Activated naive CD8-positive, alpha-beta T cell treated with anti-CD3 and anti-CD28 coated beads, Interleukin-2, amount 50 U/mL, for 24 hours (primary cell): ENCODE measurements at regions not wholly inside any gene's neighbourhood (a gene's known extent, or its start where the extent isn't known, plus 50 kb on each side); places are given as distances from the start of the nearest gene placed in this dataset.

Experiments
- ATAC-seq: fragments of 150-1000 bp; cut with Tn5 transposase; one replicate; pipeline ENCODE4 v1.10.0; 2021
- DNase-seq: peaks from one replicate; pipeline ENCODE4 v3.0.0; 2021
- H3K27ac Mint-ChIP-seq: one replicate; pipeline ENCODE4 v1.8.0; 2021; ENCODE audit warnings: mild to moderate bottlenecking, mixed read lengths
- H3K27me3 Mint-ChIP-seq: one replicate; pipeline ENCODE4 v1.8.0; 2021; ENCODE audit warnings: mixed read lengths
- H3K36me3 Mint-ChIP-seq: one replicate; pipeline ENCODE4 v1.8.0; 2021; ENCODE audit warnings: low read depth, mixed read lengths
- H3K4me1 Mint-ChIP-seq: one replicate; pipeline ENCODE4 v1.8.0; 2021; ENCODE audit warnings: mixed read lengths
- H3K4me3 Mint-ChIP-seq: one replicate; pipeline ENCODE4 v1.8.0; 2021; ENCODE audit warnings: mild to moderate bottlenecking, moderate library complexity, mixed read lengths
- H3K9me3 Mint-ChIP-seq: one replicate; pipeline ENCODE4 v1.8.0; 2021; ENCODE audit warnings: mixed read lengths

GRCh38 chr20:10922941-10923340 lies 249.1 kb upstream of the JAG1 start:
- DNase-seq: no peak
- no peak for ATAC-seq
- no peaks in the 10 kb centered on the region for H3K36me3 Mint-ChIP-seq
- H3K27ac Mint-ChIP-seq: no peak overlapping the region
- no peak overlapping the region for H3K4me3 Mint-ChIP-seq
- no peaks in the 10 kb centered on the region for H3K9me3 Mint-ChIP-seq
- no peaks in the 10 kb centered on the region for H3K27me3 Mint-ChIP-seq
- no peaks in the 10 kb centered on the region for H3K4me1 Mint-ChIP-seq

GRCh38 chr20:10924644-10925201 lies 250.9 kb upstream of the JAG1 start:
- Mint-ChIP-seq H3K9me3 (no peaks in the 10 kb centered on the region), H3K4me3 (no peak overlapping the region), H3K4me1 (no peaks in the 10 kb centered on the region), H3K36me3 (no peaks in the 10 kb centered on the region), H3K27ac (no peak overlapping the region), H3K27me3 (no peaks in the 10 kb centered on the region)
- DNase-seq (no peak), ATAC-seq (no peak)

- Mint-ChIP-seq H3K4me1 (no peaks in the 10 kb centered on the region), H3K36me3 (no peaks in the 10 kb centered on the region), H3K9me3 (no peaks in the 10 kb centered on the region), H3K27me3 (no peaks in the 10 kb centered on the region), H3K4me3 (no peak overlapping the region), H3K27ac (no peak overlapping the region)
- ATAC-seq (no peak), DNase-seq (no peak)
These were observed 252.0 kb upstream of the JAG1 start for GRCh38 chr20:10925767-10926166.

- no peak for ATAC-seq
- H3K36me3 Mint-ChIP-seq: no peaks in the 10 kb centered on the region
- H3K4me1 Mint-ChIP-seq: no peaks in the 10 kb centered on the region
- DNase-seq: no peak
- H3K27ac Mint-ChIP-seq: no peak overlapping the region
- no peak overlapping the region for H3K4me3 Mint-ChIP-seq
- H3K9me3 Mint-ChIP-seq: no peaks in the 10 kb centered on the region
- H3K27me3 Mint-ChIP-seq: no peaks in the 10 kb centered on the region
These were observed 253.3 kb upstream of the JAG1 start for GRCh38 chr20:10927011-10927583.

GRCh38 chr20:10927936-10928840 lies 254.4 kb upstream of the JAG1 start:
- Mint-ChIP-seq H3K4me1 (no peaks in the 10 kb centered on the region), H3K27ac (no peak overlapping the region), H3K36me3 (no peaks in the 10 kb centered on the region), H3K27me3 (no peaks in the 10 kb centered on the region), H3K9me3 (no peaks in the 10 kb centered on the region), H3K4me3 (no peak overlapping the region)
- DNase-seq: no peak
- no peak for ATAC-seq

- Mint-ChIP-seq H3K4me3 (no peak overlapping the region), H3K27me3 (no peaks in the 10 kb centered on the region), H3K36me3 (no peaks in the 10 kb centered on the region), H3K9me3 (no peaks in the 10 kb centered on the region), H3K27ac (no peak overlapping the region), H3K4me1 (no peaks in the 10 kb centered on the region)
- ATAC-seq (no peak), DNase-seq (no peak)
These were observed 255.1 kb upstream of the JAG1 start for GRCh38 chr20:10928841-10929421.

GRCh38 chr20:10935658-10936402 lies 262.0 kb upstream of the JAG1 start:
- no peaks in the 10 kb centered on the region for H3K4me1 Mint-ChIP-seq
- ATAC-seq: no peak
- H3K27me3 Mint-ChIP-seq: no peaks in the 10 kb centered on the region
- H3K27ac Mint-ChIP-seq: no peak overlapping the region
- H3K4me3 Mint-ChIP-seq: no peak overlapping the region
- H3K36me3 Mint-ChIP-seq: no peaks in the 10 kb centered on the region
- no peak for DNase-seq
- peaks cover 5% of the 10 kb centered on the region for H3K9me3 Mint-ChIP-seq

GRCh38 chr20:10936786-10937185 lies 263.0 kb upstream of the JAG1 start:
- Mint-ChIP-seq H3K27me3 (no peaks in the 10 kb centered on the region), H3K4me1 (no peaks in the 10 kb centered on the region), H3K9me3 (peaks cover 5% of the 10 kb centered on the region), H3K4me3 (no peak overlapping the region), H3K27ac (no peak overlapping the region), H3K36me3 (no peaks in the 10 kb centered on the region)
- ATAC-seq (no peak), DNase-seq (no peak)

GRCh38 chr20:10939331-10939941 lies 265.6 kb upstream of the JAG1 start:
- no peak overlapping the region for H3K27ac Mint-ChIP-seq
- H3K9me3 Mint-ChIP-seq: peaks cover 5% of the 10 kb centered on the region

GRCh38 chr20:10940941-10941340 lies 267.1 kb upstream of the JAG1 start:
- H3K4me1 Mint-ChIP-seq: no peaks in the 10 kb centered on the region
- H3K4me3 Mint-ChIP-seq: no peak overlapping the region
- no peak overlapping the region for H3K27ac Mint-ChIP-seq
- no peaks in the 10 kb centered on the region for H3K9me3 Mint-ChIP-seq
- DNase-seq (no peak), ATAC-seq (no peak)
- H3K36me3 Mint-ChIP-seq: no peaks in the 10 kb centered on the region
- H3K27me3 Mint-ChIP-seq: peaks cover 2% of the 10 kb centered on the region

More at GRCh38 chr20:10939331-10939941, 265.6 kb upstream of the JAG1 start:
- no peaks in the 10 kb centered on the region for H3K4me1 Mint-ChIP-seq
- H3K36me3 Mint-ChIP-seq: no peaks in the 10 kb centered on the region
- DNase-seq (no peak), ATAC-seq (no peak)
- H3K4me3 Mint-ChIP-seq: no peak overlapping the region
- peaks cover 2% of the 10 kb centered on the region for H3K27me3 Mint-ChIP-seq

- no peak overlapping the region for H3K27ac Mint-ChIP-seq
- no peaks in the 10 kb centered on the region for H3K9me3 Mint-ChIP-seq
- H3K36me3 Mint-ChIP-seq: no peaks in the 10 kb centered on the region
- no peaks in the 10 kb centered on the region for H3K4me1 Mint-ChIP-seq
- DNase-seq (no peak), ATAC-seq (no peak)
- peaks cover 2% of the 10 kb centered on the region for H3K27me3 Mint-ChIP-seq
- H3K4me3 Mint-ChIP-seq: no peak overlapping the region
These were observed 270.0 kb upstream of the JAG1 start for GRCh38 chr20:10943686-10944265.

GRCh38 chr20:10946124-10946880 lies 272.5 kb upstream of the JAG1 start:
- no peak for DNase-seq
- peaks cover 3% of the 10 kb centered on the region for H3K27me3 Mint-ChIP-seq
- H3K27ac Mint-ChIP-seq: no peak overlapping the region
- ATAC-seq: no peak
- H3K4me1 Mint-ChIP-seq: no peaks in the 10 kb centered on the region
- H3K4me3 Mint-ChIP-seq: no peak overlapping the region
- no peaks in the 10 kb centered on the region for H3K36me3 Mint-ChIP-seq
- no peaks in the 10 kb centered on the region for H3K9me3 Mint-ChIP-seq

- Mint-ChIP-seq H3K4me3 (no peak overlapping the region), H3K27me3 (peaks cover 1% of the 10 kb centered on the region), H3K36me3 (no peaks in the 10 kb centered on the region), H3K4me1 (no peaks in the 10 kb centered on the region), H3K9me3 (no peaks in the 10 kb centered on the region), H3K27ac (no peak overlapping the region)
- ATAC-seq (no peak), DNase-seq (no peak)
These were observed 273.9 kb upstream of the JAG1 start for GRCh38 chr20:10947726-10948125.
